HG03175 (cell line): ENCODE measurements at regions not wholly inside any gene's neighbourhood (a gene's known extent, or its start where the extent isn't known, plus 50 kb on each side); places are given as distances from the start of the nearest gene placed in this dataset.

Experiments
- ATAC-seq: cut with Tn5 transposase; IDR thresholded peaks from one replicate; pipeline ENCODE4 v1.9.1; 2021; ENCODE audit warnings: mild to moderate bottlenecking, moderate library complexity; ENCODE audit not compliant: unreplicated experiment

- no peak for ATAC-seq
Observed at GRCh38 chr2:49207204-49207603, 52.9 kb upstream of the FSHR start.
